ENCODE measurements at regions not wholly inside any gene's neighbourhood (a gene's known extent, or its start where the extent isn't known, plus 50 kb on each side); places are given as distances from the start of the nearest gene placed in this dataset.
A peak's percentile ranks its signal among the peaks of the same experiment; 100 is the strongest.

DNA sequence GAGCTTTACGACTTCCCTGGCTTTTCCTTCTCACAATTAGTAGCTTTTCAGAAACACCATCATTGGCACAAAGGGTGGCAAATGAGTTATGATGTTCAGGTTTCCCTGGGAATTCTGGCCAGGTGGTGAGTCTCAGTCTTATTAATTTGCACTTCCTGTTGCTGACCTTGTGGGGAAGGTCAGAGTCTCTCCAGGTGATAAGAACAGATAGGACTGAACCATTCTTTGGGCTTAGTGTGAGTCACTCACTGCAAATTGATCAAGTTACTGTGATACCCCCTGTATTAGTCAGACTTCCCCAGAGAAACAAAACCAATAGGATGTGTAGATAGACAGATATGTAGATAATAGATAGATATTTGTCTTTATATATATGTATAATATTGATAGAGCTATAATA, 53.8 kb upstream of the RANBP3L start:
- no peak for DNase-seq (ENCODE audit: low read depth)

DNA sequence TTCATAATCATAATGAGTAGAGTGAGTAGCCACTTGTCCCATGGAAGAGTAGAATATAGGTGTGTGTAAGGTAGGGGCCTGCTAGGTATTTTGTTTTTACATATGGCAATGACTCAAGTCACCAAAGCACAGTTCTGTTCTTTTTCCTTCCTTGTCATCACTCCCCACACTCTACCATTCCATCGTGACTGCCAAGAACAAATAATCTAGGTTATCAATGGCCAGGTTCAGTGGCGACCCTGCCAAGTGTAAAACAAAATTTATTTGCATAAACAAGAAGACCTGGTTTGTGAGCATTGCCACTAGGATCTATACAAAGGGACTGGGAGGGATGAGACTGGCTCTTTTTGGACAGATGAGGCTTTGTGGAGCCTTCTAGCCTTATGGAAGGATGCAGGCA, 55.2 kb upstream of the RANBP3L start:
- DNase-seq (ENCODE audit: low read depth), result no peak

DNA sequence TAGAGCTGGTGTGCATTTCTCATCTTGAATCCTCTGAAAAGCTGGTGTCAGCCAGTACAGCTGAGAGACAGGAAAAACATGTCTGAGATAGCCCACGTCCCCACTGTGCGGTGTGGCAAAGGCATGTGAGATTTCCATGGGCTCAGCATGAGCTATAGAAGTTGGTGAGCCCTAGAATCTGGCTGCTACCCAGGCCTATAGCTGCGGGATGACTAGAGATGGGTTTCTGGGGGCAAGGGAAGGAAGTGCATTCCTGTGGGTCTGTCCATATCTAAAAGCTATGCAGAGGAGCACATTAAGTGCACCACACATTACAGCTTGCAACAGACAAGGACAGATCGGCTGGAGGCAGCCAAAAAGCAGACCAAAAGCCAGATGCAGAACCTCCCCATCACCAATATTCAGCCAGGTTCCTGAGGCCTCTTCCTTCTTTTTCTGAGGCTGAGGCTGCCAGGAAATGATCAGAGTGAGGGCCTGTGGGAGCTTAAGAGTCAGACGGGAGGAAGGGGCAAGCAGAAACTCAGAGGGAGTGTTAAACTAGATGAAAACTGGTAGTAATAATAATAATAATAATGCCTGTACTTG, 55.8 kb upstream of the RANBP3L start:
- peak; percentile 59 for DNase-seq (ENCODE audit: low read depth)

DNA sequence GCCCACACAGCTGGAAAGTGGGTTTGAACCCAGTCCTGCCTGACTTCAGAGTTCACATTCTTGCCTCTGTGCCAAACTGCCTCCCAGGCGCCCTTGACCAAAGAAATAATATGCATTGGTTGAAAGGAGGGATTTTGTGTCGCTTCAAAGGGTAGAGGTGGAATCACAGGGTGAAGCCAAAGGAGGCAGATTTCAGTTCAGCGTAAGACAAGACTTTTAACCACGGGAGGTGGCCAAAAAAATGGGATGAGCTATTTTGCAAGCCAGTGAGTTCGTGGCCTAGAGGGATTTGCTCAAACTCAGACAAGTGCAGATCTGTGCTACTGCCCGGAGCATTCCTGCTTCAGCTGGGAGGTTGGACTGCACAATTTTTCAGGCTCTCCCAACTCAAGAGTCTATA, 57.6 kb upstream of the RANBP3L start:
- no peak for DNase-seq (ENCODE audit: low read depth)

DNA sequence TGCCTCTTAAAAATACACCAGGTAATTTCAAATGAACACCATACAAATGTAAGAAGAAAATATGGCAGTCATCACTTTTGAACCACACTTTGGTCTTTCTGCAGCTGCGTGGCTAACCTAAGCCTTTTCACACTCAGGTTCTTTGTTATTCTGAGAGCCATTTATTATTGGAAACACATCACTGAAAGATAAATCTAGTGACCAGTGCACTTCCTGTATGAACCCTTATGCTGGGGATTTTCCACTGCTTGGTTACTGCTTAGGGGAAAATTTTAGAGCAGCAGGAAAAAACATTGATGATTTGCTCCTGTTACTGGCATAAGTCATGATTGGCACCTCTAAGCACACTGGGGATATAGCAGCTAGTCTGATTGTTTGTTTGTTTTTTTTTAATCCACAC, 58.6 kb upstream of the RANBP3L start:
- no peak for DNase-seq (ENCODE audit: low read depth)

DNA sequence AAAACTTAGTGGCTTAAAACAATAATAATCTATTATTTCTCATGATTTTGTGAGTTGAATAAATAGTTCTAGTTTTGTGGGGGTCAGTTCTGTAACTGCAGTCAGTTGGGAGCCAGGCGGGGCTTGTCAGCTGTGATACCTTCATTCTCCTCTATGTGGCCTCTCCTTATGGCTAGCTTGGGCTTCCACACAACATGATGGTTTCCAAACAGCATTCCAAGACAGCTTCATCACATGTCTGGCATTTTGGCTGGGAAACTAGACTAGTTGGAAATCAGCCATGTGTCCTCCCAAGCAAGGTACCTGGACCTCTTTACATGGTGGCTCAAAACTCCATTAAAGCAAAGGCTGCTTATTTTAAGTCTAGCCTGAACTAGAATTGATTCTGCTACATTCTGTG, 61.4 kb upstream of the RANBP3L start:
- peak; percentile 70 for DNase-seq (ENCODE audit: low read depth)

DNA sequence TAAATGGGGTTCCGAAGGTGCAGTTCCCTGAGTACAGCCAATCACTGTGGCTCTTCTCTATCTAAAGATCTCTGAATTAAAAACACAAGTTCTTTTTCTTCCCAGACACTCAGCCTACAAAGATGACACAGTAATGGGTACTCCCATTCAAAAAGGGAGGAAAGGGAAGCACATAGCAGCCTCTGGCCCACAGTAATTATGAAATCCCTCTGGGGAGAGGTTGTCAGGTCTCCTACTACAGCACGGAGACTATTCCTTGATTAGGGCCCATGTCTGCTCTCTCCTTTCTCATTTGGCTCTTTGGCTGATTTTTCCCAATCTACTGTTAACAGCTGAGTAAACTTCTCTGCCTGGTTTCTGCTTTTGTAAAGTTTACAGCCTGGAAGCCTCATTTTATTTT, 62.0 kb upstream of the RANBP3L start:
- no peak for DNase-seq (ENCODE audit: low read depth)

DNA sequence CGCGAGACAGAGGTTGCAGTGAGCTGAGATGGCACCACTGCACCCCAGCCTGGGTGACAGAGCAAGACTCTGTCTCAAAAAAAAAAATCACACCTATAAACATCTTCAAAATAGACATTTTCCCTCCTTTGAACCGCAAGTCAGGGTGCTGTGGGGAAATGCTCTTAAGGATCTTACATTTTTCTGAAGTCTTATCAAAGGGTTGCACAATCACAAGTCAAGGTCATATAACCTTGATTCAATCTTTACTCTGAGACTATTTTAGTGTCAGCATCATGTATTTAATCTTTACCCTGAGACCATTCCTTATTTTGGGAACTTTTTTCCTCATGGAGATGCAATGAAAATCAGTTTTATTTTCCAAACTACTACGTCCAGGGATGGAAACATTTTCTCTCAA, 62.8 kb upstream of the RANBP3L start:
- no peak for DNase-seq (ENCODE audit: low read depth)

DNA sequence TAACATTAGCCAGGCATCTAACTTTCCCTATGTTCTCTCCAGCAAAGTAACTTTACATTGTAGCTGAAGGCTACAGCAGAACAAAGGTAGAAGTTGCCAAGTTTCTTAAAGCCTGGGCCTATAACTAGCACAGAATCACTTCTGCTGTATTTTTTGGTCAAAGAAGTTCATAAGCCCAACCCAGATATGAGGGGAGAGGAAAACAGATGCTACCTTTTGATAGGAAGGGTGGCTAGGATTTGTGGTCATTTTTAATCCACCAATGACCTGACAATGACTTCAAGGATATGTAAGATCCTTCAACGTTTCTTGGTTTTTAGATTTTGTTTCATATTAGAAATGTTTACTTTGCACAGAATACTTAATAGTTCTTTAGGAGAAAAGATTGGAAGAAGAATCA, 64.2 kb upstream of the RANBP3L start:
- DNase-seq (ENCODE audit: low read depth), result no peak

DNA sequence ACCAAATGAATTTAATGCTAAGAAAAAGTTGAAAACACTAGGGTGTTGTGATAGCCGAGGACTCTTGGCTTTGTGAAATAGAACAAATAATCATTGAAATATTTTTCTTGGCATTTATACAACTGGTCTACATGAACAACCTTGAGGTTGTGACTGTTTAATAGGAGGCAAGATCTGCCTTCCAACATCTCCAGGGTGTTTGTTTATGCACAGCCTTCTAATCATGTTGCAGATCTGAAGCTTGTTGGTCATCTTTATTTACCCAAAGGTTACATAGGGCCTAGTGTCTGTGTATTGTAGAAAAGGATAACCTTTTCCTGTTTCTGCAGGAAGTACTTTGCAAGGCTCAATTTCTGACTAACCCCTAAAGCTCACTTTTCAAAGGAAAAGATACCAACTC, 65.2 kb upstream of the RANBP3L start:
- DNase-seq (ENCODE audit: low read depth), result no peak

DNA sequence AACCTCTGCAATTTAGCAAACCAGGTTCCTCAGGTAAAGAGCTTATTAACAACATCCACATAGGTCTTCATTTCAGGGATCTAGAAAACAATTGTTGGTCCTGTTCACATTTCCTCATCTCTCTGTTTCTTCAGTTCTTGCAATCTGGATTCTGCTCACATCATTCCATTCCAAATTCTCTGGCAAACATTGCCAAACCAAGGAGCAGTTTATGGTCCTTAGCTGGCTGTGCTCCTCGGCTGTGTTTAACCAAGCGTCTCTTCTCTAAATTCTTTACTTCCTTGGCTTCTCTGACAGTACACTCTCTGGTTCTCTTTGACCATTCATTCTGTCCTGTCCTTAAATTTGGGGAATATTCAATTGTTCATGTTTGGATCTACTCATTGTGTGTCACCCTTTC, 65.8 kb upstream of the RANBP3L start:
- DNase-seq (ENCODE audit: low read depth), result no peak

DNA sequence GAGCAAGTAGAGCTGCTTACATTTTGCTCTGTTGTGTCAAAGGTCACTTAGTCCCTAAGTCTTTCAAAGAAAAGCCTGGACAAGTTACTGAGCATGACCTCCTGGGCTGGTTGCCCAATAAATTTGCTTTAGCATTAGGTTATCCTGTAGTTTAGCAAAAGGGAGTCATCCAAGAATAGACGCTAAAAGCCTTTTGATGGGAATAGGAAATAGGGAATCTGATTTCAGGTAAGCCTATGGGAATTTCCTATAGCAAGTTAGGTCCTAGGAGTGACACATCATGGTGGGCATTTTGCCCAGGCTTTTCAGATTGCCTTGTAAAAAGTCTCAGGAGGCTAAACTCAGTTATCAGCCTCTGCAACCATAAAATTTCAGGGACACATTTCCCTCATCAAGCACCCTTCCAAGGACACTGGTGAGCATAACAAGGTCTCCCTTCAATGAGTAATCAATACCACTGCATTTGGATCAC, 67.6 kb upstream of the RANBP3L start:
- no peak for DNase-seq (ENCODE audit: low read depth)

DNA sequence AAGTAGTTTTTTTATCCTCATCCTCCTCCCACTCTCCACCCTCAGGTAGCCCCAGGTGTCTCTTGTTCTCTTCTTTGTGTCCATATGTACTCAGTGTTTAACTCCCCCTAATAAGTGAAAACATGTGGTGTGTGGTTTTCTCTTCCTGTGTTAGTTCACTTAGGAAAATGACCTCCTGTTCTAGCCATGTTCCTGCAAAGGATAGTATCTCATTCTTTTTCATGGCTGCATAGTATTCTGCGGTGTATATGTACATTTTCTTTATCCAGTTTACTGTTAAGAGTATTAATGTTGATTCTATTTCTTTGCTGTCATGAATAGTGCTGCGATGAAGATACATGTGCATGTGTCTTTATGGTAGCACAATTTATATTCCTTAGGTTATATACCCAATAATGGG, 68.4 kb upstream of the RANBP3L start:
- DNase-seq (ENCODE audit: low read depth), result no peak

DNA sequence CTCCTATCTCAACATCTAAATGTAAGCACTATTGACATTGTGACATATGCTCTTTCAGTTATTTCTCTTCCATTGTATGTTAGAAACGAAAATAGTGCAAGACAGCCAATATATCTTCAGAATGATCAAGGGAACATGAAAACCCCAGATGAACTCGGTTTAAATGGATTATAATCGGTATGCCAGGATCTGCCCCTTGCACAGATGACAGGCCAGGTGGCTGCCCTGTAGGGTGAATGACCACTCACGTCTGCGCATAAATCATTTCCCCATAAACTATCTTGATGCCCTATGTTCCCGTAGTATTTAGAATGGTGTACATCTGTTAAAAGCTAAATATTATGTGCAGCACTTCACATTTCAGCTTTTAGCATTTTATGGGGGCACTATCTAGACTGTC, 69.7 kb upstream of the RANBP3L start:
- DNase-seq (ENCODE audit: low read depth), result no peak

DNA sequence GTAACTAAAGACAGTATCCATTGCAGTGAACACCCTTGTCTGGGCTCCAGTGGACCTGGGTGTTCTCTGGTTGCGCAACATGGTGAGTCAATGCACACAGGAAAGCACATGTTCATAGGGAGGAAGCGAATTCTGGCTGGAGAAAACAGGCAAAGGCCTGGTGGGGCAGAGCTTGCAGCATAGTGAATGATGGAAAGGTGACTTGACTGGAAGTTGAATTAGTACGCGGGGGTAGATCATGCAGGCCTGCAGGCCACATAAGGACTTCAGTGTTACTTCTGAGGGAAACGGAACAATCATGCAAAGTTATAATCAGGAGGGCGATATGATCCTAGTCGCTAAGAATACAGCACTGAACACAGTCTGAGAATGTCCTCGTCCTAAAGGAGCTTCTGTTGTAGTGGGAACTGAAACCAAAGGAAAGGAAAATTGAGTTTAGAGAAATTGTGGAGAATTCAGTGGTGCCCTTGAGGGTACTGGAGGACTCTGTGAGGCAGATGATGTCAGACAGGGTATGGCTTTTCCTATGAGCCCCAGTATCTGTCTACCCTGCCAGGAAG, 71.9 kb upstream of the RANBP3L start:
- no peak for DNase-seq (ENCODE audit: low read depth)

DNA sequence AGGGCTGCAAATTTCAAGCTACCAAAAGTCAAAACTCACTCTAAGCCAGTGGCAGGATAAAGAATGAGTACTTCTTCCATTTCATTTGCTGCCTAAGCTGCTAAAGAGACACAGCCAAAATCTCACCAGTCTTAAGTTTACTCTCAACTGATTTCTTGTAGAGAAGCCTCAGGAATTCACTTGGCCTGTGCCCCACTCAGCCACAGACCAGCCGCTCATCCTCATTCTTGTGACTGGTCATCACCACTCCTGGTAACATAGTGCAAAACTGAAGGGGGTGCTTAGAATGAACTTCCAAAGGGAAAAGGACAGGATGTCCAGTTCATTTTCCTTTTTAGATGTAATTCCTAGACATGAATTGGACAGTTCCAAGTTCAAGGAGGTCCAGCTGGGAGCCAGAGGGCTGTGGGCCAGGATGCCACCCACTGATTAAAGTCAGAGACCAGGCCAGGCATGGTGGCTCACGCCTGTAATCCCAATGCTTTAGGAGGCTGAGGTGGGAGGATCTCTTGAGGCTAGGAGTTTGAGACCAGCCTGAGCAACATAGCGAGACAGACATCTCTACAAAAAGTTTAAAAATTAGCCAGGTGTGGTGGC, 72.7 kb upstream of the RANBP3L start:
- no peak for DNase-seq (ENCODE audit: low read depth)

DNA sequence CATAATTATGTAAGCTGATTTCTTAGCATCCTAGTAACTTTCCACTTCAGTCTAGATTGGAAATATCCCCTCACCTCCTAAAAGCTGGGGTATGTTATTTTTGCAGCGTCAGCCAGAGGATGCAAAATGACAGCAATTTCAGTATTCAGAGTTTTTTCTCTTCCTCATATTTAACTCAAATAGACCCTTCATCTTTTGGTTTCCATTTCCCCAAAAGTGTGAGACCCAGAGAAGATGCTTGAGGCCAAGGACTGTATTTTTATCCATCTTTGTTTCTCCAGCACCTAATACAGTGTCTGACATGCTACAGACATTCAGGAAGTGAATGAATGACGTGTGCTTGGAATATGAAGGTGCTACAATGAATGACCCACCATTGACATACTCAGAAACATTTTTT, 75.5 kb upstream of the RANBP3L start:
- no peak for DNase-seq (ENCODE audit: low read depth)

DNA sequence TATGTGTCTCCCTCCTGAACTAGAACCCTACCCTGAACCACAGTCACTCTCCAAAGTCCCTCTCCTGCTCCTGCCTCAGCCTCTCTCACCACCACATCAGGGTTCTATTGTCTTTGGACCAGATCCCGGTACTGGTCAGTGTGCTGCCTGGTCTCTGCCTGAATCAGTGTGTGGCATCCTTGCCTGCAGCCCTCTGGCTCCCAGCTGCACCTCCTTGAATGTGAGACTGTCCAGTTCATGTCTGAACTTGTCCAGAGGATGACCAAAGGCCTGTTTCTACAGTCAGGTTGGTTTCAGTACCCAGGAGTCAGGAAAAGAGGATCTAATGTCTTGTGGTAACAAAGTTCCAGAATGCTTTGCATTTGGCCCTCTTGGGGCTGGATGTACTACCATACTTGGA, 76.8 kb upstream of the RANBP3L start:
- no peak for DNase-seq (ENCODE audit: low read depth)

DNA sequence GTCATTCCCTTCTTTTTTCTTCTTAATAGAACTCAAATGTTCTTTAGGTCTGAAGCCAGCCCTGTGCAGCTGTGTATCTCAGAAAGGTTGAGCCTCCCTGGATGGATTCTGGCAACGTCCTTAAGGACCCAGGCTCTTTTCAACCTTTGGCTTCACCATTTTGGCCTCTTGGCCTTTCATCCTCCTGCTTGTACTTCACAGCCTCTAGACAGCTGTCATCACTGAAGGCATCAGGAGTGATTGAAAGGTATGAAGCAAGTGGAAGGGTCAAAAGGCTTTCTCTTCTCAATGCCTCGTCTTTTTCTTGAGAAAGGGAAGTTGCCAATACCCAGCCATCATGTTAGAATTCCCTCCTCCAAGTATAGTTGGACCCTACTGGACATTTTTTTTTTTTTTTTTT, 81.2 kb upstream of the RANBP3L start:
- no peak for DNase-seq (ENCODE audit: low read depth)

DNA sequence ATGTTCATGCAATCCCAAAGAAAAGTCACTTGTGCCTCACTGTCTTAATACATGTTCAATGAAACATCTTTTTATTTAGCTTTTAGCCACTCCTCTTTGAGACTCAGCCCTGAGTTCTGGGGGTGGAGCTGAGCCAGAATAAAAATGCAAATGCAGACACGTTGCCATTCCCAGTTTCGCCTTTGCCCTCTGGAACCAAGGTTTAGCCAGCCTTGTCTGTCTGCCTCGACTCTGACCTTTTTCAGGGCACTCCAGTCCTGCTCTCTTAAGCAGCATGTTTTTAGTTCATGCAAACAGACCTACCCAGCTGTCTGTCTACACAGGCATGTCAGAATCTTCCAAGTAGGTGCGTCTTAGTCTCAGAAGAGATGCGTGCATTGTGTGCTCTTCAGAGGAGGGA, 82.2 kb upstream of the RANBP3L start:
- DNase-seq (ENCODE audit: low read depth), result no peak

DNA sequence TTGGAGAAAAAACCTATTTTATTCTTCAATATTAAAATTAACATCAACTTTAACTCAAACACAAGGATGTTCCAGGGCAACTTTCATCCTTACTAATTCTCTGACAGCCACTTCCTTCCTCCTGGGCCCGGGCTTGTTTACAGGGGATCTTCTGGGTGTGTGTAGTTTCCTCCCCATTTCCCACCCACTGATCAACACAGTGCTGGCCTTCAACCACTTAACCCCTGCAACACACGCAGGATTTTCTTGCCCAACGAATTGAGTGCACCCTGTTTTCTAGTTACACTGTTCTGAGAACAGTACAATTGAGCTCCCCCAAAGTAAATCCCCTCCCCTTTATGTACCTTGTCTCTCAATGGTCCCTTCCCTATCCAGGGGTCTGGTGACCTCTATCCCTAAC, 83.1 kb upstream of the RANBP3L start:
- no peak for DNase-seq (ENCODE audit: low read depth)

DNA sequence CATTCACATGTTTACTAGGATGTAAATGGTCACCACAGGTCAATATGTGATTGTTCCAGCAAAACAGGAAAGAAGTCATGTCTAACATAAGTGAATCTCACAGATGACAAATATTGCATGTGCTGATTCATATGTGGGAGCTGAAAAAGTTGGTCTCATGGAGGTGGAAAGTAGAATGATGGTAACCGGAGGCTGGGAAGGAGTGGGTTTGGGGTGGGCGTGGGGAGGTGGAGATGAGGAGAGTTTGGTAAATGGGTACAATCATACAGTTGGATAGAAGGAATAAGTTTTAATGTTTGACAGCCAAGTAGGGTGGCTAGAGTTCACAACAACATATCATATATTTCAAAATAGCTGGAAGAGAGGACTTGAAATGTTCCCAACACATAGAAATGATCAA, 83.8 kb upstream of the RANBP3L start:
- no peak for DNase-seq (ENCODE audit: low read depth)

DNA sequence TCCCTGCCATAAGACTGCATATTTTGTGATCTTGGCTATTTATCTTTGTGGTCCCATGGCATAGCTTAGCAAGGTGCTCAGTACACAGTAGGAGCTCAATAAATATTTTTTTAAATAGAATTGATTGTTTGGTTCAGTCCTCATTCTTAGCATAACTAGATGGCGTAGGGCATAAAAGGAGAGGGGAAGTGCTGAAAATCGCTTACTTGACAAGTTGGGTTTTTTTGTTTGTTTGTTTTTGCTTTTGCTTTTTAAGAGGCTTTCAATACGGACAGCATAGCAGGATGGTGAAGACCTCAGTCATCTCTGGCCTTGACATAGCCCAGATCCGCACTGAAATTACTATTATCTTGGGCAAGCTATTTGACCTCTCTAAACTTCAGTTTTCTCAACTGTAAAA, 86.6 kb upstream of the RANBP3L start:
- no peak for DNase-seq (ENCODE audit: low read depth)

DNA sequence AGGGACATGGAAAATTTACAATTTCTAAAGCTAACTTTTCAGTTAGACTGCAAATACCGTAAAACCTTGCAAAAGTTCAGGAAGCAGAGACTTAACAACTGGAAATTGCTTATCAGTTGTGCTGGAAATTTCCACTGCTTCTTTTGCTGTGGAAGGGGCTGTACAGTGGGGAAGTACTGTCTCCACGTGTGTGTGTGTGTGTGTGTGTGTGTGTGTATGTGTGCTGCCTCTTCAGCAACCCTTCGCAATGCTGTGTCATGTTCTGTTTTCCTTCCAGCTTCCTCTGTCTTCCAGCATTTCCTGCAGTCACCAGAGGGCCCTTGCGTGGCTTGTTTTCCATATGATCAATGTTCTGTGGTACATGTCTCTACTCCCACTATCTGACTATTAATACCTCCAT, 87.5 kb upstream of the RANBP3L start:
- no peak for DNase-seq (ENCODE audit: low read depth)
